Myocyte (in vitro differentiated cells): ENCODE measurements at regions not wholly inside any gene's neighbourhood (a gene's known extent, or its start where the extent isn't known, plus 50 kb on each side); places are given as distances from the start of the nearest gene placed in this dataset.

Experiments
- DNase-seq: peaks from one replicate; pipeline ENCODE4 v3.0.0-alpha.2; 2012; ENCODE audit warnings: low read depth

- peak; percentile 32 for DNase-seq
Measured at GRCh38 chr3:155239960-155240359, 53.5 kb downstream of the STRIT1 start.

- DNase-seq: no peak
Measured at GRCh38 chr3:155238845-155239244, 54.6 kb downstream of the STRIT1 start.

- DNase-seq: no peak
Measured at GRCh38 chr3:155236473-155236872, 57.0 kb downstream of the STRIT1 start.
